NK-92 (cell line): ENCODE measurements at regions not wholly inside any gene's neighbourhood (a gene's known extent, or its start where the extent isn't known, plus 50 kb on each side); places are given as distances from the start of the nearest gene placed in this dataset.
"Not testable (repeated sequence)": the region's sequence is repeated elsewhere in the genome, so short reads cannot be mapped to it uniquely, and the experiment has no call there.

Experiments used
- DNase-seq: peaks from one replicate; lab custom pipeline; 2025; ENCODE audit not compliant: unreplicated experiment; lab: John Stamatoyannopoulos, UW

DNA sequence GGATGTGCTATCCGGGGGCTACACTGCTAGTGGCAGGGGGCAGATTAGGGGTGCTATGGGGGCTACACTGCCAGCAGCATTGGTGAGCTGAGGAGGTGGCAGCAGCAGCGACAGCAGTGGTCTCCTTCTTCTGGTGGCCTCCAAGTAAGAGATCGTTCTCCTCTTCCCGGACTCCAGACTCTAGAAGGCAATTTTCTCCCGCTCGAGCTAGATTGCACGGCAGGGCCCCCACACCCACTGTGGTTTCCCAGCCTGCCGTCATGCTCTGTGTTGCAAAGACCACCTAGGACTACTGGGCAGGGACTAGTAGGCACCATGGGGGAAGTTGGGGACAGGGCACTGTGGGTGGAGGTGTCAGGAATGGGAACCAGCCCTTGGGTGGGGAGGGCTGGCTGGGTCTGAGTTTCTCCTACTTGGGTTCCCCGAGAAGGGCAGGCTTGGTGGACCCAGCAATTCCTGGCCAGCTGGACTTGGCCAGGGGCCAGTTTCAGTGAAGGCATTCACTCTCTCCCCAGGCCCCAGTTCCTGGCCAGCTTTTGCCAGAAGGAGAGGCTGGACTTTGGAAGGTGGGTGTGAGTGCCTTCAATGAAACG, 203.4 kb upstream of the WSB1 start:
- not testable (repeated sequence) for DNase-seq

GRCh38 chr17:27091043-27091497, 202.8 kb upstream of the WSB1 start:
- DNase-seq: no peak

DNA sequence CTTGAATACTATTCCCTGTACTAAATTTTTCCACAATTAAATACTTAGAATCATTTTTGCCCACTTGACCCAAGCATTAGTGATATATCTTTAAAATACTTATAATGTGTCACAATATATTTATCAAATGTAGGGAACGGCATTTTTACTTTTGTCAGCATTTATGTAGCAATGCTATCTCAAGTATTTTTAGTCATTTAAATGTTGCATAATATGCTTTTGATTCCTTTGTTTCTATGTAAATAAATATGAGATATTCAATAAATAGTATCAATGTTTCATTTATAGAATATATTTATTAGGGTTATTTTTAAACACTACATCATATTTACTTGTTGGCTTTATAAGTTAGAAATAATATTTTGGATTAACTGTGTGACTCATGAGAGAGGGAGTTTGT, 199.7 kb upstream of the WSB1 start:
- not testable (repeated sequence) for DNase-seq

GRCh38 chr17:27095821-27096220, 198.1 kb upstream of the WSB1 start:
- not testable (repeated sequence) for DNase-seq

GRCh38 chr17:27099266-27099665, 194.6 kb upstream of the WSB1 start:
- not testable (repeated sequence) for DNase-seq

DNA sequence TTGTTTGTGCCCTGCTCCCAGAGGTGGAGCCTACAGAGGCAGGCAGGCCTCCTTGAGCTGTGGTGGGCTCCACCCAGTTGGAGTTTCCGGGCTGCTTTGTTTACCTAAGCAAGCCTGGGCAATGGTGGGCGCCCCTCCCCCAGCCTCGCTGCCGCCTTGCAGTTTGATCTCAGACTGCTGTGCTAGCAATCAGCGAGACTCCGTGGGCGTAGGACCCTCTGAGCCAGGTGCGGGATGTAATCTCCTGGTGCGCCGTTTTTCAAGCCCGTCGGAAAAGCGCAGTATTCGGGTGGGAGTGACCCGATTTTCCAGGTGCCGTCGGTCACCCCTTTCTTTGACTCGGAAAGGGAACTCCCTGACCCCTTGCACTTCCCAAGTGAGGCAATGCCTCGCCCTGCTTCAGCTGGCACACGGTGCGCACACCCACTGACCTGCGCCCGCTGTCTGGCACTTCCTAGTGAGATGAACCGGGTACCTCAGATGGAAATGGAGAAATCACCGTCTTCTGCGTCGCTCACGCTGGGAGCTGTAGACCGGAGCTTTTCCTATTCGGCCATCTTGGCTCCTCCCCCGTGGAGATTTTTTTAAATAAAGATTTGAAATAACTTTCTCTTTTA, 189.2 kb upstream of the WSB1 start:
- not testable (repeated sequence) for DNase-seq

- no peak for DNase-seq
These were observed 188.3 kb upstream of the WSB1 start for GRCh38 chr17:27105636-27106035.

DNA sequence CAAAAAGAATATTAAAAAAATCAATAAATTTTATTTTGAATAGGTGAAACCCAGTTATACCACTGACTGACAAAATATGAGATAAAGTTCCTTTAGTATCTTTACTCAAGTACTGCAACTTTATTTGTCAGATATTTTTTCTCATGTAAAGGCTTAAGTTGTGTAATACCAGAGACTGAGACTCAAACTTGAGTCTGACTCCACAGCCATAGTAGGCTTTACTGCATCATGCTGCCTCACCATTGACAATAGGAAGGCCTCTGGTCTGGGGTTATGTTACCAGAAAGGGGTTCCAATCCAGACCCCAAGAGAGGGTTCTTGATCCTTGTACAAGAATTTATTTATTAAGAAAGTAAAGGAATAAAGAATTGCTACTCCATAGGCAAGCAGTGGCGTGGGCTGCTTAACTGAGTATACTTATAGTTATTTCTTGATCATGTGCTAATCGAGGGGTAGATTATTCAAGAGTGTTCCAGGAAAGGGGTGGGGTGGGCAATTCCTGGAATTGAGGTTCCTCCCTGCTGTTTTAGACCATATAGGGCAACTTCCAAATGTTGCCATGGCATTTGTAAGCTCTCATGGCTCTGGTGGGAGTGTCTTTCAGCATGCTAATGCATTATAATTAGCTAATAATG, 187.4 kb upstream of the WSB1 start:
- no peak for DNase-seq

GRCh38 chr17:27106982-27107360, 186.9 kb upstream of the WSB1 start:
- no peak for DNase-seq

DNA sequence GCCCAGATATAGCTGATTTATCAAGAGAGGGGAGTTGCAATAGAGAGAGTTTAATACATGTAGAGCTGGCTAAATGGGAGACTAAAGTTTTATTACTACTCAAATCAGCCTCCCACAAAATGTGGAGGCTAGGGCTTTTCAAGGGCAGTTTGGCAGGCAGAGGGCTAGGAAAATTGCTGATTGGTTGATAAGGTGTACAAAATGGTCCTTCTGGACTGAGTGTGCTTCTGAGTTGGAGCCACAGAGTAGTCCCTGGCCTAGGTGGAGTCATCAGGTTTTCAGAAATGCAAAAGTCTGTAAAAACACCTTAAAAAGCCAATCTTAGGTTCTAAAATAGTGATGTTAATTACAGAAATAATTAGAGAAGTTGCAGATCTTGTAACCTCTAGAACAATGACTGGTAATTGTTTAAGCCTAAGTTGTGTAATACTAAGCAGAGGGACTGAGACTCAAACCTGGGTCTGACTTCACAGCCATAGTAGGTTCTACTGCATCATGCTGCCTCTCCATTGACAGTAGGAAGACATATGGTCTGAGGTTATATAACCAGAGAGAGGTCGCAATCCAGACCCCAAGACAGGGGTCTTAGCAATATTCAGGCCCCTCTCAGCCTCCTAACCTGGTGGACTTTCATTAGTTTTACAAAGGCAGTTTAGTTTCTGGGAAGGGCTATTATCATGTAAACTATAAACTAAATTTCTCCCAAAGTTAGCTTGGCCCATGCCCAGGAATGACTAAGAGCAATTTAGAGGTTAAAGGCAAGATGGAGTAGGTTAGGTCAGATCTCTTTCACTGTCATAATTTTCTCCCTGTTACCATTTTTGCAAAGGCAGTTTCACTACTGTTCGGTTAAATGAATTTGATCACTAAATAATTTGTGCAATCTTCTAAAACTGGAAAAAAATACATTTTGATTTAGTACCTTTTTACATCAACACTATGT, 186.3 kb upstream of the WSB1 start:
- not testable (repeated sequence) for DNase-seq

DNA sequence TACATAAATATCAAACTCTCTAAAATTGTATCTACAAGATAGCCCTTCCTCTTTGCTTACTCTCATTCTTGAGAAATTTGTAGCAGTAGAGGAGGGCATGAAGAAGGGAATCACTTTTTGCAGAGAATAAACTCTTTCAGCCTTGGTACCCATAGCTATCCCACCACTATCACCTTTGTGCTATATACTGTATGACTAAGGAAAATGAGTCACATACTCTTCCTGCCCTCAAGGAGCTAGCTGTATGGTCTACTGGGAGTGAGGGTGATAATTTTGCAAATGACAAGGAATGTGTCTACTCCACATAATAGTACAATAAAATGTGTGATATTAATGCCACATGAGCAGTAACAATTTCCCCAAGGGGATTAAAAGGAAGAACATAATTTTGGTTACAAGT, 184.6 kb upstream of the WSB1 start:
- no peak for DNase-seq

GRCh38 chr17:27153005-27153404, 140.9 kb upstream of the WSB1 start:
- no peak for DNase-seq

GRCh38 chr17:27155866-27156265, 138.0 kb upstream of the WSB1 start:
- DNase-seq: no peak

- DNase-seq: no peak
These were observed 136.6 kb upstream of the WSB1 start for GRCh38 chr17:27157297-27157696.

DNA sequence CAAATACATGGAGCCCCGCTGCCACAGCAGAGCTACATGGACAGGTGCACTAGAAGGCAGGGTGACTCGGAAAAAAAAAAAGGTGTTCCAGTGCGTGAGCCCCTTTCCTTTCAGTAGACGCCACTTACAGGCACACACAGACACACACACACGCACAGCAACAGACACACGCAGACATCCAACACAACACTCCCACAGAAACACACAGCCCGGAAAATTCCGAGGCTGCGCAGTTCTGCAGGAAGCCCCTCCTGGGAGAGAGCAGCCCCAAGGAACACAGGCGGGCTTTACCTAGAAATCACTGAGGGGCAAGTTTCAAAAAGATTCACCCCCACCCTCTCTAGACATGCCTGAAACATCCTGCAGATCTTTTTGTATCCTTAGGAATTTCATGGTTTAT, 136.0 kb upstream of the WSB1 start:
- DNase-seq: no peak

DNA sequence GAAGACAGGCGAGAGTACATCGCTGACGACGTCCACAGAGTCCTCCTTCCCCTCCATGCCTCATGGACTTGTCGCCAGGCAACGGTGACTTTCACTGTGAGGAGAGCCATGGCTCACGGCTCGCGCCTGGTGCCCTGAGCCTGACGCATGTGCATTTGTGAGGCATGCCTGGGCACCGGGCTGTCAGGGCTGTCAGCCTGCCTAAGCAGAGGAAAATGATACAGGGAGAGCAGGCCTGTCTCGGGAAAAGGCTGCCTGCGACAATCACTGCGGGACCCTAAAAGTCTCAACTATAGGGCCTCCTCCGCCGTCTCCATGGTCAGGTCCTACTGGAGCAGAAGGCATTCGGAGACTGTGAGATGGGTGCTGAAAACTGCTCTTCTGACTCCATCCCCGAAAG, 135.5 kb upstream of the WSB1 start:
- DNase-seq: no peak

- no peak for DNase-seq
These were observed 113.6 kb upstream of the WSB1 start for GRCh38 chr17:27180322-27180721.

DNA sequence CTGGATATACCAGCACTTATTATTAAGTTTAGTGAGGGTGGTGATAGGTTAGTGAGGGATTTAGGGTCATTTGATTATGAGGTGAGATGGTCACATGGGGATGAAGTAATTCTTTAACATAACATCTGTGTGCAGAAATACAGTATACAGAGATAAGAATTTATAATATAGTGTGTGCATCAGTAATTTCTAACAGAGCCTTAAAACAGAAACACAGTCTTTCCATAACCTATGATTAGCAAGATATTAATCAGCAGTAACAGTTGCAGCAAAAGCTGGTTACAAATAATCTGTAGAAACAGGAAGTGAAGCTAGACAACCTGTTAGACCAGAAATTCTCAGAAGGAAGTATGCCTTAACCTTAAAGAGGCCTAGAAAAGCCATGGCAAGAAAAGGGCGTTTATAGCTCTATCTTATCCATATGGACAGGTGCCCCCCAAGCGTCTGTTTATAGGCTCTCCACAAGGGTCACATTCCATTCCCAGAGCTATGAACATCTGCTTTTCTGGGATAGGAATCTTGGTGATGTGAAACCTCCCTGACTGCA, 112.5 kb upstream of the WSB1 start:
- DNase-seq: not testable (repeated sequence)

DNA sequence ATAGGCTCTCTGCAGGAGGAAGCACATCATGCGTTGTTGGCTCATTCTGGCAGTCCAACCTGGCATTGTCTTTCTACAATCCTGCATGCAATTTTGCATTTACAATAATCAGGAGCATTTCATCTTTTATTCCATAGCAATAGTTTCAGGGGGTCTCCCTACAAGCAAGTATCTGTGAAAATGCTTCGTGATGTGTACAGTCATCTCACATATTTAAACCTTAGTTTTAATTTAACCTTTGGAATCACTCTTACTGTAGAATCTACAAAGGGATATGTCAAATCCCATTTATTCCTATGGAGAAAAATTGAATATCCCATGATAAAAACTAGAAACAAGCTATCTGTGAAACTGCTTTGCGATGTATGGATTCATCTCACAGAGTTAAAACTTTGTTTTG, 112.0 kb upstream of the WSB1 start:
- DNase-seq: no peak

- not testable (repeated sequence) for DNase-seq
These were observed 96.4 kb upstream of the WSB1 start for GRCh38 chr17:27197505-27197904.

DNA sequence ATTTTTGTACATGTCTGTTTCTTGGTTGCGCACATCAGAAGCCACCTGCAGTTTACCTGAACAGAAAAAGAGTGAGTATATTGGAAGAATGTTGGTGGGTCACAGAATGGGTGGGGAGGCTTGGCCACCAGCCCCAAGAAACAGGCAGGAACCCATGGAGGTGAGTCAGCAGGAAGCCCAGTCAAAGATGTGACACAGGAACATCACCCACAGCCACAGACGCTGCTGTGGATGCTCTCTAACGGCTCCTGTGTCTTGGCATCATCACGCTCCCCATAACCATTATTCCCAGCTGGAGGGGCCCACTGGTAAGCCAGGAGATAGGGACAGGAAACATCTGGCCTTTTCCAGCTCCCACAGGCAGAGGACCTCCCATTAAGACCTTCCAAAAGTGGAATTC, 94.0 kb upstream of the WSB1 start:
- DNase-seq: no peak
